Caki2 (cell line): ENCODE measurements at regions not wholly inside any gene's neighbourhood (a gene's known extent, or its start where the extent isn't known, plus 50 kb on each side); places are given as distances from the start of the nearest gene placed in this dataset.

Experiments
- DNase-seq: peaks from one replicate; pipeline ENCODE4 v3.0.0-alpha.2; 2015; ENCODE audit warnings: low read depth
- in situ Hi-C: cut with HindIII; loops from 2 replicates; pipeline ENCODE4 v1.10.0; 2016; ENCODE audit warnings: low sequenced_read_pairs, low pct_unique_long_range_greater_than_20kb, mixed read lengths

DNA sequence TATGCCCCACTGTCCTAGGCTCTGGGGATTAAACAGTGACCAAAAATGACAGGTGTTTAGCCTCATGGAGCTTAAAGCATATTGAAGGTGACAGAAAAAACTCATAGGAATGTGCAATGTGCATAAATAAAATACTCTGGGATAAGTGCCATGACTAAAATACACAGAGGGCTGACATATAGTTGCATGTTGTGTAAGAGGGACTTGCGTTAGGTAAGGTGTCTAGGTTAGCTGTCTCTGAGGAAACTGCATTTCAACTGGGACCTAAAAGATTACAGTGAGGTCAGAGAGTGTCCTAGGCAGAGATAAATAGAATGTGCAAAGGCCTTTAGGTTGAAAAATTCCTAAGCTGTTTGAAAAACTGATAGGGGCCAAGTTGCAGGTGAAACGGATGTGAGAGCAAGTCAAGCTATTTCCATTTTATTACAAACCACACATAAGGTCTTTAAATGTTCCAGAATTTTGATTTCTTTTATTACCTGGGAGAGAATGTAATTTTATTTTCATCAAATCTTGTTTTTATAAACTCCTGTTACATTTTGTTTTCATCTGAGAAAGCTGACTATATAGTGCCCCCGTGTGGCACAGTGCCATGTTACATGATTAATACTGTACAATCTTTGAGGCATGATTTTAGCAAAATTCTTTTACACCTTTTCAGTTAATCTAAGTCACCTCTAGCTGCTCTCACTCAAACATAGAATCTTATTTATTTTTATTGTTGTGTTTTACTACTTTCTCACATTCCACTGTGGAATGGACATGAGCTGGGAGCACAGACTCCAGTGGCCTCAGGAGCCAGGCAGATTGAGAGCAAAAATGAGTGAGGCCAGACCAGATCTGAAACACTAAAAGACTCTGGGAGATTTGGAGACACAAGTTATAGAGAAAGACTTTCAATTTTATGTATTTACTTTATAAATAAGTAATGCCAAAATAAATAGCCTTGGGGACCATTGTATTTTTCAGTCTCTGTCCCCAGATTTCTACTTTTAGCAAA is 259.6 kb upstream of the ZNF717 start:
- in situ Hi-C loops = no loop called here
- DNase-seq = peak; percentile 12

DNA sequence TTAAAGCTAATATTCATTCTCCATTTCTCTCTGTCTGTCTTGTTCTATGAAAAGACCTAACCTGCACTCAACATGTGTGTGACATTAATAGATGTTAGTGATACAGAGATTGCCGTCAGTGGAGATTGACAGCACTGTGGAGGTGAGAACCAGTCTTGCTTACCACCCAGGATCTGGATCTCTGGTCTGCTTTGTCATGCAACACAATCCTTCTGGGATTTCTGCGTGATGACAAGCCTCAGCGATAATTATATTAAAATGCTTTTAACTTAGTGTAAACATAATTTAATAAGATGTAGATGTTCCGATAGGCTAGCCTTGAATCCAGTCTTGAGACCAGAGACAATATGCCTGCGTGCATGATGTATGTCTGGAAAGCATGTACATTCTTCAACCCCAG is 262.0 kb upstream of the ZNF717 start:
- in situ Hi-C loops = no loop called here
- no peak for DNase-seq

DNA sequence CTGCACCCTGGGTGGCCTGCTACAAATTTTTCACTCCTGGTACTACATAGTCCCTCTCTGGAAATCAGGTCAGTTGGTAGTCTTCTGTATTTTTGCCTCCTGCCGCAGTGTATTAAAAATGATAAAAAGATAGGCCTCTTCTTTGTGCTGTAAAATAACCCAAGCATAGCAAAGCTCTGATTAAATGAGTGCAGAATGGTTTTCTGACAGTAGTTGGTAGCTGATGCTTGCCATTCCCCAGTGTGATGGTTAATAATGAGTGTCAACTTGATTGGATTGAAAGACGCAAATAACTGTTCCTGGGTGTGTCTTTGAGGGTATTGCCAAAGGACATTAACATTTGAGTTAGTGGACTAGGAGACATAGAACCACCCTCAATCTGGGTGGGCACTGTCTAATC is 264.4 kb upstream of the ZNF717 start:
- in situ Hi-C loops = no loop called here
- no peak for DNase-seq

DNA sequence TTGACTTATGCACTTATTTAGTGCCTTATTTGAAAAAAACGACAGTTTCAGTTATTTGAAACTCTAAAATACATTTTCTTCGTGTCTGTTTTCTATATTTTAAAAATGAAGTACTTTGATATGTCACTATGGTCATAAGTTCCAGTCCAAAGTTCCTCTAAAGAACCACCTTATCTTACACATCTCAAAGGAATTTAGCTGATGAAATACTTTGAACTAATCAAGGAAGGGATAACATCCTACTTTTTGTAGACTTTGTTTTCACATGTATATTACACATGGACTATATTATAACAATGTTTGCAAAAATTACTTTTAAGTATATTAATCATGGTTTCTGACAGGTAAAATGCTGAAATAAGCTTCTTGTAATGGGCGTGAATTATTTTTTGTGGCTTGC is 265.8 kb upstream of the ZNF717 start:
- DNase-seq = no peak
- in situ Hi-C loops = no loop called here

DNA sequence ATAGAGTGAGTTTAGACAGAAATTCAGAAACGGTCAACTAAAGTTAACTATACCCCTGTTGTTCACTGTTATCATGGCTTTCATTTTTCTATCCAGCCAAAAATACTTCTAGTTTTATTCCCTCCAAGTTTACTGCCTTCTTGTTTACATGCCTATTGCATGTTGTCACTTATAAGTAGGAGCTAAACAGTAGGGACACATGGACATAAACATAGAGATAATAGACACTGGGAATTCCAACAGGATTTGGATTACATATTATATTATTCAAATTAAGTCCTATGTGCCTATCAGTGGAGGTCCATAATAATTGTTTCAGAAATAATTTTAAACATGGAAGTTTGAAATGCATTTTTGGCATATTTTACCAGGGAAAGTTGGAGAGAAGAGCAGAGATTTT is 269.1 kb upstream of the ZNF717 start:
- in situ Hi-C loops = no loop called here
- no peak for DNase-seq

DNA sequence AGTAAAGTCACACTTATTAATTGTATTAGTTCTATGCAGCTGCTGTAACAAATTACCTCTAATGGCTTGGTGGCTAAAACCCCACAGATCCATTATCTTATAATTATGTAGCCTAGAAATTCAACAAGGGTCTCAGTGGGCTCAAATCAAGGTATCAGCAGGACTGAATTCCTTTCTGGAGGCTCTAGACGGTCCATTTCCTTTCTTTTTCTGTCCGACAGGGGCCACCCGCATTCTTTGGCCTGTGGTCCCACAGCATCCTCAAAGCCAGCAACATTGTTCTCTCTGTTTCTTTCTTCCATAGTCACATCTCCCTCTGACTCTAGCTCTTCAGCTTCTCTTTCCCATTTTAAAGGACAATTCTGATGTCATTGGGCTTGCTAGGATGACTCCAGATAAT is 276.3 kb upstream of the ZNF717 start:
- in situ Hi-C loops = no loop called here
- no peak for DNase-seq

DNA sequence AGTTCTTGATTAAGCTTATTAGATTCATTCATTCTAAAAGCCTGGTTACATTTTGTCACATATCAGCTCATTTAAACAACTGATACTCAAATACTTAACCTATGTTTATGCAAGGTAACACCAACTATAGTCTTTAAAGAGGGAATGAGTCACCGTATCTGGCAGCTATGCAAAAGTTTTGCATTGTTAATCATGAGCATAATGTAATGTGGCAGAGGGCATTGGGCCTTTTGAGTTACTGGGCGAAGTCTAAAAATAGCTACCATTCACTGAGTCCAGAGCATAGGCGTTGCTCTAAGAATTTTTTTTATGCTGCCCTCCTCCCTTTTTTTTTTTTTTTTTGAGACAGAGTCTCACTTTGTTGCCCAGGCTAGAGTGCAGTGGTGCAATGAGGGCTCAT is 277.7 kb upstream of the ZNF717 start:
- in situ Hi-C loops = no loop called here
- DNase-seq = peak; percentile 72

DNA sequence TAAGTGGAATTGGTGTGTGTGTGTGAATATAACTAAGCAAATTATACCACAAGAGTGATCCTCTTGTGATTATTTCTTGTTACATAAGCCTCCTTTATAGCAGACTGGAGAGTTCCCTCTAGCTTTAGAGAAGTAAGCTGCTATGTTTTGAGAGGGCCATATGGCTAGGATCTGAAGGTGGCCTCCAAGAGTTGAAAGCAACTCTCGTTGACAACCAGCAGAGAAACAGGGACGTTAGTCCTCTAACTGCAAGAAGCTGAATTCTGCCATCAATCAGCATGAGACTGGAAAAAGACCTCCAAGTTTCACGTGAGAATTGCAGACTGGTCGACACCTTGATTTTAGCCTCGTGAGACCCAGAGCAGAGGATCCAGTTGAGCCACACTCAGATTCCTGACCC is 278.5 kb upstream of the ZNF717 start:
- no peak for DNase-seq
- in situ Hi-C loops = no loop called here

DNA sequence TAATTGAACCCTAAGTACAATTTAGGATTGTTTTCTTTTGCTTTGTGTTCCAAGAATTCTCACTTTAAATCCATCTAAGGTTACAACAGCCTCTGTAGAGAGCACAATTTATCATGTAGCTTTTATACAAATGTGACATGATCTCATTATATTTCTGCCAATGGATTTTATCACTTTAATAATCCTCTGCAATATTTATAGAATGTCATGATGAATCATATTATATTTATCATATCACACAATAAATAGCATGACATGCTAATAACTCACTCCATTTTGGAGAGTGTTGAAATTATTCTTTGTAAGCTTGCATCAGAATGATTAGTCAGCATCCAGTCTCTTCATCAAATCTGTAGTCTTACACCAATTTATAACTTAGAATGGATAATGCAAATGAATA is 280.6 kb upstream of the ZNF717 start:
- in situ Hi-C loops = no loop called here
- no peak for DNase-seq

DNA sequence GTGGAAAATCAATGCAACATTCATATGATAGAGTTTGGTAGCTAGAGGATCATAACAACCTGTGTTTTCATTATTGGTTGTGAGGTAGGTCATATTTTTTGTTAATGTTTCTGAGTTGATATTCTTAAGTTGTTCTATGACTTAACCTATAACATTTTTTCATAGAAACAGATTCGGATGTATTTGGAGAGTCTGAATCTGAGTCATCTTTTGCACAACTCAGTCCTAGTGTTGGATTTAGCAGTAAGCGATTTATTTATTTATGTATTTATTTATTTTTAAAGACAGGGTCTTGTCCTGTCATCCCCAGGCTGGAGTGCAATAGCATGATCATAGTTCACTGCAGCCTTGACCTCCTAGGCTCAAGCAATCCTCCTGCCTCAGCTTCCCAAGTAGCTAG is 292.8 kb upstream of the ZNF717 start:
- in situ Hi-C loops = no loop called here
- DNase-seq = no peak

DNA sequence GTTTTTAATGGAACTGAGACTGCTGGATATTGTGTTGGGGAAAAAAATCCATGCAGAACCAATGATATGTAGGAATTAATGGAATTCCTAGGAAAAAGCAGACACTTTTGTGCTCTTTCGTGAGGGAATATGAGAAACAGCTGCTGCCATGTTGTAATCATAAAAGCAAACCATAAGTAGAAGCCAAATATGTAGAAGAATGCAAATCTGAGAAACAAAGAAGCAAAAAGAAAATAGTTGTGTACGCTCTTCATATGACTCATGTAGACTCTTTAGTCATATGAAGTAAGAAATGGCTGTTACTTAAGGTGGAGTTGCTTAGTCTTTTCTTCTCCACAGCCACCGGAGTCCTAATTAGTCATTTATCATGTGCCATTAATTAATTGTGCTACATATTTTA is 298.6 kb upstream of the ZNF717 start:
- DNase-seq = no peak
- in situ Hi-C loops = no loop called here

DNA sequence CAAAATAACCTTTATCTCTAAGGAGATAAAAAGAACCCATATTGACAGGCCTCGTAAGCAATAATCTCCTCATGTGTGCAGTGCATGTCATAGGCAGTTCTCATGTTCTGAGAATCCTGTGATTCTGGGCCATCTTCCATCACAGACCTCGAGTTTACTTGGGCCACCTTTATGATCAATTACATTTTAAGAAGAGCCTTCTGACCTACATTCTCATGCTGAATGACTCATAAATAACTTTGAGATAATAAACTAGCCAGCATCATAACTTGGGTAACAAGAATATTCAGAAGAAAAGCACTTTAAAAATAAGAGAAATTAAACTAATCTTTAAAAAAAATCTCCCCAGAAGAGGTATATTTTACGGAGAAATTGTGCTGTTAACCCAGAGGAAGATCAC is 310.7 kb upstream of the ZNF717 start:
- DNase-seq = no peak
- in situ Hi-C loops = no loop called here

DNA sequence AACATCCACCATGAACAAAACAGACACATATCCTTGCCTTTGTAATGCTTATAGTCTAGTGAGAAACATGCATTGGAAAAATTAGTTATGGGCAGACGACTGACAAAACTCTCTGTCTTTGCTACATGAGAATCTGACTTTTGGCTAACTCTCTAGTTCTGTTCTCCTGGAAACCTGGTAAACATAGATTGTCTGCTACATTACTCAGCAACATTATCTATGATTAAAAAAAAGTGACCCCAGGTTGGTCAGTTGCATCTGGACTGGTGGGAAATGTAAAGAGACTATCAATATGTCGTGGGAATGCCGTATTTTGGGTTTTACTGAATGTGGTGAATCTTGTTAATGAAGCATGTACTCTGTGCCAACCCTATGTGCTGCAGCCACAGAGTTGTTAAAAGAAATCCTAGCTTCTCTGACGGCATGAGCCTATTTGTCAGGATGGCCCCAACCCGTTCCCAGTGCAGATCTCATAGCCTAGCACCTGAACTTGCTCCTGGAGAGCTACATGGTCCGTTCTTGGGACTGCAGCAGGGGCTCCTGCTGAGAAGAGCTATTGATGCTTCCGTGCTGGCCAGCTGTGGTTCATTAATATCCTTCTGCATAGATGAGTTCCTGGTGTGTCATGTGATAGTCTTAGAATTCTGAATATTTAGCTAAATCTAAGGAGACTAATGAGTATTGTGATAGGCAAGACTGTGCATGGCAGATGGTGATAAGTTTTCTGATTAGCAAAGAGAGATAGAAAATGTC is 311.7 kb upstream of the ZNF717 start:
- no peak for DNase-seq
- in situ Hi-C loops = no loop called here

DNA sequence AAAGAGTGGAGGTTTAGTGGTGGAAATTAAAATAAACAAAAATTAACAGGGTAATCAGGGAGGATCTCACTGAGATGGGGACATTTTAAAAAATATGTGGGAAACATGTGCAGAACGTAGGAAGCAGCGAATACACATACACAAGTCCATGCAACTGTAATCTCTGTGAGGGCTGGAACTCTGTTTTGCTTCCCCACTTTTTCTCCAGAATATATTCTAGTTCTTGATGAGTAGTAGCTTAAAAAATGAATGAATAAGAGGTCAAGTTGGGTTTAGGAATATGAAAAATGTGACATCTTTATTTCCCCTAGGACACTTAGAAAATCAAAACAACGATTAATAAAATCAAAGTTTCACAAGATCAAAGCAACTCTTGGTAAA is 312.2 kb upstream of the ZNF717 start:
- in situ Hi-C loops = no loop called here
- DNase-seq = no peak

DNA sequence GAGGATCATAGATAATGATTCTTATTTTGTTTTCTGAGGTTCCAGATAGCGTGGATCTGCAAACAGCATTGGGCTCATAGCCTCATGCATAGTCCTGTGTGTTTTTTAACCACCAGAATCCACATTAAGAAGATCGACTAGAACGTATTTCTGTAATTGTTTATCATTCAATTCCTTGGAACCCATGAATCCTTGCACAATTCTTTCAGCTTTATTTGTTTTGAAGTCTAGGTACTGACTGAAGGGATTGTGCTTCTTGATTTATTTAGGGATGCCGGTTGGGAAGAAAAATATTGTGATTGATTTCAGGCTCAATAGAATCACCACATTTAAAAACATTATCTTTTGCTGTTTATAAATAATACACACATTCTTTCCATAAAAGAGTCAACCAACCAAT is 314.6 kb upstream of the ZNF717 start:
- DNase-seq = no peak
- in situ Hi-C loops = no loop called here

DNA sequence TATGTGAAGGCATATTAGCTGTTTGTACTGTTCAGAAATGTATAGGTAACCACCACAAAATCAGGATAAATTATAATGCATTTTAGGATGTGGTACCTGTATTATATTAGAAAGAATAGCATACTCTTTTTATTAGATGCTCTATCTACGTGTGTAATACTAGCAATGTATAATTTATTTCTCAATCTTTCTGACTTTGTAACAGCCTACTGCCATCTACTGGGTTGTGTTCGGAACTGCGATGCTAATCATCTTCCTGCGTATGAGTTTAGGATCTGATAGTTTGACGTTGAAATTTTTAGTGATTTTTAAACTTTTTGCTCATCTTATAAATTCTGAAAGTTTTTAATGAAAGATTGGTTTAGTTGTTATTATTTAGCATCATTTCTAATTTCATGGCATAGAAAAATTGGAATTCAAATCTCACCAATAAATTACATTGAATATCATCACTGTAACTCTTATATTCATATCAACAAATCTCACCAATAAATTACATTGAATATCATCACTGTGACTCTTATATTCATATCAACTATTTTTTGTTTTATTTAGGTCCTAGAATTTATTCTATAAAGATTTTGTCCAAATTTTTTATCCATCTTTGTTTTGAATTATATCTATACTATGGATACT is 322.7 kb upstream of the ZNF717 start:
- peak; percentile 5 for DNase-seq
- in situ Hi-C loops = no loop called here

DNA sequence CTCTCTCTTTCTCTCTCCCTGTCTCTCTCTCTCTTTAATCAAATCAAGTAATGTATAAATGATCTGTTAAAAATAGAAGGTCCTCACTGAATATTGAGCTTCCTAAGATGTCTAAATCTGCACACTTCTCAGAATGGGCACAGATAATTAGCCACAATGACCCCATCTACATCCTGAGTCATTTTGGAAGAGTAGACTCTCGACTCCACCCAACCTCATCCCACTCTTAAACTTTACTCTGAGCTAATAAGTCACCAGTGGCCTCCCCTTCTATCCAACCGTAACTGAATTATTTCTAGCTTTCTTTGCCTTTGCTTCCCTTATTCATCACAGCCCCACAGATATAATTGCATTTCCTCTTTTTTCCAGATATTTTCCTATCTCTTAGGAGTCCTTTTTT is 326.5 kb upstream of the ZNF717 start:
- no peak for DNase-seq
- in situ Hi-C loops = no loop called here

DNA sequence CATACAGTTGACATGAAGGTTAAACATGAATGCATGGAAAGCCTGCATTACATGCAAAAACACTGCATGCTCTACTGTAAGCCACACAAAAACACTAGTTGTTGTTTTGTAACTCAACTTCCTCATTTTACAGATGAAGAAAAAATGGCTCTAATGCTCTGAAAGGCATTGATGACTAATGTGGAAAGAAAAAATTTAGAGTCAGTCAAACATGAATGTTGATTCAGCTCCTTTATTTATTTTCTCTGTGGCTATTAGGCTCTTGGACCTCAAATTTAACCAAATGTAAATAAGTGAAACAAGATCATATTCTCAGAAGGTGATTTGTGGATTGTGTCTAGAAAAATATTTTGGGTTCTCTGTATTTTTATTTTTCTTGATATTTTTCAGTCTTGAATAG is 336.7 kb upstream of the ZNF717 start:
- peak; percentile 43 for DNase-seq
- in situ Hi-C loops = no loop called here

DNA sequence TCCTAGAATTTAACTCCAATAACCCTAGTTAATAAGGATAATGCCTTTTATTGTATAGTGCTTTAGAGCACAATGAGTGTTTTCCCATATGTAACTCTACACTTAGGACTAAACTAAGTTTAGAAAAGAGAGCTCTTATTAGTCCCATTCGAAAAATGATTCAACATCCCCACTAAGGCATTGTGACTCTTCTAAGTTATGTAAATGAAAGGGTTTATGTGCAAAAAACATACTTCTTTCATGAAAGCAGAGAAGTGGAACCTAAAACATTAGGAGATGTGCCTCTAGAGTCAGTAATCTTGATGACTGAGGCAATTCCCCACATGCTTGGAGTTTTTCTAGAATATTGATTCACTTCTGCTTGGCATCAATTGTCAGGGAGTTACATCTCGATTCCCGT is 344.1 kb upstream of the ZNF717 start:
- DNase-seq = no peak
- in situ Hi-C loops = no loop called here
